GM18951 (cell line): ENCODE measurements at regions not wholly inside any gene's neighbourhood (a gene's known extent, or its start where the extent isn't known, plus 50 kb on each side); places are given as distances from the start of the nearest gene placed in this dataset.
"Not testable (repeated sequence)": the region's sequence is repeated elsewhere in the genome, so short reads cannot be mapped to it uniquely, and the experiment has no call there.

Experiments
- POLR2A ChIP-seq: IDR thresholded peaks from 4 replicates; pipeline ENCODE4 v1.6.1; 2011; ENCODE audit warnings: mild to moderate bottlenecking; ENCODE audit not compliant: insufficient read length, insufficient read depth; ENCODE audit errors: extremely low read depth
- in situ Hi-C: fragments of 300-500 bp; cut with MboI; formaldehyde crosslinking; loops from one replicate; pipeline ENCODE4 v1.12.0; 2022; ENCODE audit warnings: low sequenced_read_pairs, mixed read lengths, inconsistent platforms; ENCODE audit not compliant: unreplicated experiment

GRCh38 chr20:11158589-11158988 lies 484.8 kb upstream of the JAG1 start:
- TF ChIP-seq POLR2A, result no peak
- in situ Hi-C loops, result no loop called here

- in situ Hi-C loops, result no loop called here
- no peak for TF ChIP-seq POLR2A
Observed at GRCh38 chr20:11159728-11160127, 485.9 kb upstream of the JAG1 start.

- no peak for TF ChIP-seq POLR2A
- in situ Hi-C loops, result no loop called here
Observed at GRCh38 chr20:11162026-11162775, 488.4 kb upstream of the JAG1 start.

- in situ Hi-C loops, result no loop called here
- TF ChIP-seq POLR2A, result no peak
Observed at GRCh38 chr20:11165789-11166188, 492.0 kb upstream of the JAG1 start.

GRCh38 chr20:11166712-11167111 lies 492.9 kb upstream of the JAG1 start:
- no peak for TF ChIP-seq POLR2A
- in situ Hi-C loops, result no loop called here

GRCh38 chr20:11168026-11168425 lies 494.2 kb upstream of the JAG1 start:
- TF ChIP-seq POLR2A, result no peak
- in situ Hi-C loops, result no loop called here

GRCh38 chr20:11170025-11170424 lies 496.2 kb upstream of the JAG1 start:
- no peak for TF ChIP-seq POLR2A
- in situ Hi-C loops, result no loop called here

GRCh38 chr20:11170565-11170964 lies 496.8 kb upstream of the JAG1 start:
- no peak for TF ChIP-seq POLR2A
- in situ Hi-C loops, result no loop called here

GRCh38 chr20:11172881-11173280 lies 499.1 kb upstream of the JAG1 start:
- no peak for TF ChIP-seq POLR2A
- in situ Hi-C loops, result no loop called here

- no peak for TF ChIP-seq POLR2A
- in situ Hi-C loops, result no loop called here
Observed at GRCh38 chr20:11173916-11174315, 500.1 kb upstream of the JAG1 start.

GRCh38 chr20:11174861-11175260 lies 501.1 kb upstream of the JAG1 start:
- in situ Hi-C loops, result no loop called here
- no peak for TF ChIP-seq POLR2A

- in situ Hi-C loops, result no loop called here
- no peak for TF ChIP-seq POLR2A
Observed at GRCh38 chr20:11176431-11176830, 502.6 kb upstream of the JAG1 start.

- TF ChIP-seq POLR2A, result no peak
- in situ Hi-C loops, result no loop called here
Observed at GRCh38 chr20:11178946-11179654, 505.3 kb upstream of the JAG1 start.

GRCh38 chr20:11180186-11180585 lies 506.4 kb upstream of the JAG1 start:
- TF ChIP-seq POLR2A, result no peak
- in situ Hi-C loops, result no loop called here

GRCh38 chr20:11181129-11181528 lies 507.3 kb upstream of the JAG1 start:
- in situ Hi-C loops, result not testable (repeated sequence)
